Thyroid gland (tissue), 4 donors: ENCODE measurements at regions not wholly inside any gene's neighbourhood (a gene's known extent, or its start where the extent isn't known, plus 50 kb on each side); places are given as distances from the start of the nearest gene placed in this dataset.

Source experiments
- DNase-seq, 2 donors: peaks; one replicate each; pipeline ENCODE4 v3.0.0-alpha.2; 2019
- H3K27ac ChIP-seq, 3 donors: fragments of 200-600 bp; sonication (generic); 1 replicate in 2 of 3; 2 replicates in 1 of 3; pipeline ENCODE4 v1.5.1; 2016 to 2019; ENCODE audit warnings: mild to moderate bottlenecking in 1 of 3, moderate library complexity in 1 of 3
- H3K27me3 ChIP-seq: fragments of 200-600 bp; sonication (generic); one replicate; pipeline ENCODE4 v1.5.1; 2019
- H3K36me3 ChIP-seq, 2 donors: fragments of 200-600 bp; sonication (generic); one replicate each; pipeline ENCODE4 v1.5.1; 2016 to 2019
- H3K4me1 ChIP-seq, 2 donors: fragments of 200-600 bp; sonication (generic); one replicate each; pipeline ENCODE4 v1.5.1; 2017 to 2019
- H3K4me3 ChIP-seq, 3 donors: fragments of 200-600 bp; sonication (generic); replicated peaks in 1 of 3; 1 replicate in 2 of 3; 2 replicates in 1 of 3; pipeline ENCODE4 v1.5.1; 2016; ENCODE audit warnings: mild to moderate bottlenecking in 1 of 3
- H3K9me3 ChIP-seq: fragments of 200-600 bp; sonication (generic); one replicate; pipeline ENCODE4 v1.5.1; 2017
- CTCF ChIP-seq, 6 experiments: fragments of 200-600 bp in 3 of 6; fragments of 450-650 bp in 3 of 6; sonication (generic) in 3 of 6; IDR thresholded peaks; one replicate each; pipeline ENCODE4 v1.5.1; 2016 to 2019; ENCODE audit warnings: antibody characterized with exemption in 6 of 6, mild to moderate bottlenecking in 2 of 6, inconsistent platforms in 1 of 6, moderate library complexity in 1 of 6
- POLR2A ChIP-seq, 2 donors: fragments of 450-650 bp; IDR thresholded peaks; one replicate each; pipeline ENCODE4 v1.6.1; 2017; ENCODE audit warnings: antibody characterized with exemption in 2 of 2, mild to moderate bottlenecking in 2 of 2, moderate library complexity in 1 of 2
- WGBS, 2 donors: methylation state at CpG; one replicate each; pipeline ENCODE4 v1.1.5; 2017; 5-methylcytosine and 5-hydroxymethylcytosine counted together
- intact Hi-C: fragments of 100-400 bp; cut with DNase I; formaldehyde crosslinking; loops from one replicate; pipeline ENCODE4 v1.15.1; 2023

GRCh38 chr3:26105261-26105660 is 315.4 kb downstream of the OXSM start:
- TF ChIP-seq CTCF (IDR thresholded peaks at IDR 0.05) (no peak), POLR2A (IDR thresholded peaks at IDR 0.05) (no peak)
- 50 to 61% methylated on average over 4 of the region's 4 CpGs for WGBS, 2 donors
- intact Hi-C loops: no loop called here

GRCh38 chr3:26106228-26106627 is 316.3 kb downstream of the OXSM start:
- Histone ChIP-seq H3K36me3 (no peaks in the 10 kb centered on the region), H3K4me1 (no peaks in the 10 kb centered on the region), H3K4me3 (no peak overlapping the region), H3K27me3 (no peaks in the 10 kb centered on the region), H3K9me3 (no peaks in the 10 kb centered on the region), H3K27ac (no peak overlapping the region)
- DNase-seq: peak in 1 of 2 donors; percentile 21
- TF ChIP-seq POLR2A (IDR thresholded peaks at IDR 0.05): no peak
- no peak for TF ChIP-seq CTCF (IDR thresholded peaks at IDR 0.05)
- intact Hi-C loops: no loop called here
- 20 to 21% methylated on average over 2 of the region's 2 CpGs for WGBS, 2 donors

More at GRCh38 chr3:26105261-26105660, 315.4 kb downstream of the OXSM start:
- no peaks in the 10 kb centered on the region for H3K27me3 ChIP-seq
- H3K9me3 ChIP-seq: no peaks in the 10 kb centered on the region
- H3K27ac ChIP-seq: no peak overlapping the region
- no peaks in the 10 kb centered on the region for H3K4me1 ChIP-seq
- DNase-seq: no peak
- H3K4me3 ChIP-seq: no peak overlapping the region
- no peaks in the 10 kb centered on the region for H3K36me3 ChIP-seq

- Histone ChIP-seq H3K27ac (no peak overlapping the region), H3K4me1 (no peaks in the 10 kb centered on the region), H3K36me3 (no peaks in the 10 kb centered on the region), H3K27me3 (no peaks in the 10 kb centered on the region), H3K4me3 (no peak overlapping the region), H3K9me3 (no peaks in the 10 kb centered on the region)
- intact Hi-C loops: no loop called here
- no peak for DNase-seq
- 81 to 86% methylated on average over 2 of the region's 2 CpGs for WGBS, 2 donors
- TF ChIP-seq CTCF (IDR thresholded peaks at IDR 0.05) (no peak), POLR2A (IDR thresholded peaks at IDR 0.05) (no peak)
These were observed 319.1 kb downstream of the OXSM start for GRCh38 chr3:26108846-26109489.

GRCh38 chr3:26114851-26115250 is 325.0 kb downstream of the OXSM start:
- no peak overlapping the region for H3K27ac ChIP-seq
- no peak overlapping the region for H3K4me3 ChIP-seq
- no peaks in the 10 kb centered on the region for H3K36me3 ChIP-seq
- 58 to 72% methylated on average over 1 of the region's 1 CpG for WGBS, 2 donors
- no peaks in the 10 kb centered on the region for H3K9me3 ChIP-seq
- intact Hi-C loops: no loop called here
- no peaks in the 10 kb centered on the region for H3K27me3 ChIP-seq
- DNase-seq: no peak
- H3K4me1 ChIP-seq: no peaks in the 10 kb centered on the region
- TF ChIP-seq CTCF (IDR thresholded peaks at IDR 0.05): no peak
- no peak for TF ChIP-seq POLR2A (IDR thresholded peaks at IDR 0.05)

- no peak for DNase-seq
- intact Hi-C loops: no loop called here
- Histone ChIP-seq H3K4me1 (no peaks in the 10 kb centered on the region), H3K36me3 (no peaks in the 10 kb centered on the region), H3K27ac (no peak overlapping the region), H3K4me3 (no peak overlapping the region), H3K9me3 (no peaks in the 10 kb centered on the region), H3K27me3 (no peaks in the 10 kb centered on the region)
- 50 to 73% methylated on average over 2 of the region's 2 CpGs for WGBS, 2 donors
- TF ChIP-seq POLR2A (IDR thresholded peaks at IDR 0.05): no peak
- no peak for TF ChIP-seq CTCF (IDR thresholded peaks at IDR 0.05)
These were observed 328.3 kb downstream of the OXSM start for GRCh38 chr3:26118165-26118564.
